SW 1271 (cell line): ENCODE measurements at regions not wholly inside any gene's neighbourhood (a gene's known extent, or its start where the extent isn't known, plus 50 kb on each side); places are given as distances from the start of the nearest gene placed in this dataset.
A peak's percentile ranks its signal among the peaks of the same experiment; 100 is the strongest.

Experiments
- DNase-seq, 2 experiments: peaks; one replicate each; lab custom pipeline; 2025; lab: John Stamatoyannopoulos, UW

GRCh38 chr9:81390792-81391456 is 298.4 kb downstream of the TLE1 start:
- DNase-seq = no peak

GRCh38 chr9:81389569-81389993 is 299.8 kb downstream of the TLE1 start:
- DNase-seq = peak; percentile 47 to 82

GRCh38 chr9:81388831-81389230 is 300.5 kb downstream of the TLE1 start:
- no peak for DNase-seq

DNA sequence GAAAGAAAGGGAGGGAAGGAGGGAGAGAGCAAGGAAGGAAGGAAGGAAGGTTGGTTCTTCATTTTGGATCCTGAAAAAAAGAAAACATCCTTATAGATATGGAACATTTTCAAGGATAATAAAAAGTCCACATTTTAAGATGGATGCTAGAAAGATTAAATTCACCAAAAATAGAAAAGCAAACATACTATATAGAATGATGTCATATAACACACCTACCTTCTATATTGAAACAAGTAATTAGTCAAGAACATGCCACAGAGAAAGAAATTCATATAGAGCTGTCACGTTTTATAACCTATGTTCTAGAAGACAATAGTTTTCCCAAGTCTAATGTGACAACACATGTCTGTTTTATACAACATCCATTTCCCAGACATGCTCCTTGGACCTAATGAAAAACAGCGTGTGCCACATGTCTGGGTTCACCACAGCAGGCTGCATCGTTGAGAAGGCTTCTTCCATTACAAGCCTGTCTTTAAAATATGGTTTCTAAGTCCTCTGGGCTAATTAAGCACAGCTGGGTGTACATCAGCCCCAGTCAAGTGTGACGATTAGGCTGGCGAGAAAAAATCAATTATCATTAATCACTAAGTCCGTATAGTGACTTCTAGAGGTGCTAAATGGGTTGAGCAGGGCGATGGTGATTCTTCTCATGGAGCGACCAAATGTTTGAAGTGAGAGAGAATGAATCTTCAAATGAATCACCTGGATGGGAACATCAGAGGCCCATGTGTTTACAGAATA is 301.8 kb downstream of the TLE1 start:
- no peak for DNase-seq

DNA sequence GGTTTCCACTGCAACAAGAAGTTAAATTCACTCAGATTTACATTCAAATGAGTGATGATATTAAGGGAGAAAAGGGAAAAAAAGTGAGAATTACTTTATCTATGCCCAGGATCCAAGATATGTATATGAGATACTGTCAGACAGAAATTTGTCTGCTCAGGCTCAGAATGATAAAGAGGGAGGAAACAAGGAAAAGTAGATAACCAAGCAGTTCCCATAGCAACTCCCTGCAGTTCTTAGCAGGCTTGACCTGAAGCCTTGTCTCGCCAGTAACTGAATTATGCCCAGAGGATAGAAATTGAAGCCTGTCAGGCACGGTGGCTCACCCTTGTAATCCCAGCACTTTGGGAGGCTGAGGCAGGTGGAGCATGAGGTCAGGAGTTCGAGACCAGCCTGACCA is 304.4 kb downstream of the TLE1 start:
- DNase-seq = no peak

GRCh38 chr9:81382281-81382680 is 307.1 kb downstream of the TLE1 start:
- DNase-seq = no peak

DNA sequence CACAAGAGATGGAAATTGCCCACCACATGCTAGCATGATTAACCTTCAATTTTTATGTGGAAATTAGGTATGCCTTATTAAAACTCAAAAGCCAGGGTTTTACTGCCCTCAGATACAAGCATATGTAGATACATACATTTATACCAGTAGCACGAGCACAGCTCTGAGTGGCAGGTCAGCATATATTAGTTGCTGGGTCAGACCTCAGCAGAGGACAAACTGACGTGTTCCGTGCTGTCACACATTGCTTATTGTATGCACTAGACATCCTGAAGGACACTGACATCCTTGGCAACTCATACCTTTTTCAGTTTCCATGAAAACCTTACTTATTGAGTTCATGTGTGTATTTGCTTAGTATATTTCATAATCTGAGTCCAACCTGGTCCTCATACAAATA is 307.7 kb downstream of the TLE1 start:
- DNase-seq = no peak

- no peak for DNase-seq
These were observed 308.6 kb downstream of the TLE1 start for GRCh38 chr9:81380504-81381359.

DNA sequence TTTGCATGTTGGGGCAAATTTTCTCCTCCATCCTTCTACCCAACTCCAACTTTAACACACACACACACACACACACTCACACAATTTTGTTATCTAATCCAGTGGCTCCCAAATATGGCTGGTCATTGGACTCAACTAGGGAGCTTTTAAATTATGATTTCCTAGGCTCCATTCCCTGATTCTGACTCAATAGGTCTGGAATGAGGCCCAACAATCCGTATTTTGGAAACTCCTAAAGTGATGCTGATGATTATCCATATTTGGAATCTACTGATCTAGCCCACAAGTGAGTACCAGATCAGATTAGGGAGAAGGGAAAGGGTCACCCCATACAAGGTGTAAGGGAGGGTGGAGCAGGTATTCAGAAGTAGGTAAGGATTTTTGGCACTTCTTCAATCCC is 309.7 kb downstream of the TLE1 start:
- DNase-seq = no peak

DNA sequence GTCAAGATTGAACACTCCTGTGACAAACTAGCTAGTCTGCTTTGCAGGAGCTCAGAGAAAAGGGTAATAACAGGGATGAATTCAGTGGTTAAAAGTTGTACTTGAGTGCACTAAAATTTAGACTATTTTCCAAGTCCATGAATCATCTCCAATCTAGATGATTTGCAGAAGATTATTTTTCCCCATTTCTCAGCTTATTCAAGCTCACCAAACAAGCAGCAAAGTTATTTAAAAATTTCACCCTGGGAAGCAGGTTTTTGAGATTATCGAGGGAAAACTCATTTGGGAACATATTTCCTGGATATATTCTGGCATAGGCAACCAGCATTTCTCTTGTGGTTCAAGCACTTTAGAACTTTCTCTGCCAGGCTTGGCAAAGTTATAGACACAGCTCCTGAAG is 311.4 kb downstream of the TLE1 start:
- no peak for DNase-seq

DNA sequence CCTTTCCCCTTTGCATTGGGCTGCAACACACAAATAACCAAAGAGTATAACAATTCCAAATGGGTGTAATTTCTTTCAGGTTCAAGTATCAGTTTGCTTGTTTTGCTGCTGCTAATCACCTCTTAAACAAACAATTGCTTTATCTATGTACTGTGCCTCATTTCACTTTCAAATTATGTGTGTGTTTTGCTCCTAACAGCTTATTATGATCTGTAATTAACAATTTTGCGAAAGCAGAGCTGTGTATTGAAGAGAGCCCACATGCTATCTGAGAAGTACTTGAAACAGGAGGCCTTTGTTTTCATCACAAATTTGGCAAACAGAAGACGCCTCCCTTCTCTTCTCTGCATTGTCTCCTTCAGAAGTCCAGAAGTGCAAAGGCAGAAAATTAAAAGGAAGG is 312.0 kb downstream of the TLE1 start:
- no peak for DNase-seq

DNA sequence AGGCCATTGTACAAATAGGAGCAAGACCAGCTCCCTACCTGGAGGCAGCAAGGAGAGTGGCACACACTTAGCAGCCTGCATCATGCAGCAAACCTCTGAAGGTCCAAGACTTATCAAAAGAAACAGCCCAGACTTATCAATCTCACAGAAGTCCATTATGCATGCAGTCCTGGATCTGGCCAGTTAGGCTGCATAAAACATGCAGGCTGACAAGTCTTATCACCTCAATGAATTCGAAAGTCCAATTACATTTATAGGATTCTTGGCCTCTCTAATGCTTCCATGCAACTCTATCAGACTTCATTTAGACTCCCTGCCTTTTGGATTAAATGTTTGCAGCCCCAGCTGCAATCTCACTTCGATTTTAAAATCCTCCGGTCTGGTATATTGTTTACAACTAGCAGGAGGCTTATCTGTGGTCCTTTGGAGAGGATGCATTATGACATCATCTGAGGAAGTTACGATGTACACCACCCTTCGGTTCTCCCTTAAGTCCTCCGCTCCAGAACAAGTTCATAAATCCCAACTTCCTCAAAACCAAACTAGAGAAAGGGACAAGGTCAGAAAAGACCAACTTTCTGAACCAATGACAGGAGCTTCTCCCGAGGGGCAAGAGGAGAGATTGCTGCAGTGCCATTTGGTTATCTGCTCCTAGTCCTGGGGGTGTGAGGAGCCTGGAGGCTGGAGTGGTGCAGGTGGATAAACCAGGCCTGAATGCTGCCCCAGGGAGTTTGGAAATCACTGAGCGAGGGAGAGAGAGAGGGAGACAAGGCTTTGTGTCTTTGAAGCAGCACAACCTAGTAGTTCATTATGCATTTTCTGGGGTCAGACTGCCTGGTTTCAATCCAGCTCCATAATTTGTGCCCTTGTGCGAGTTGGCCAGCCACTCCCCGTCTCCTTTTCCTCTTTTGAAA is 313.9 kb downstream of the TLE1 start:
- no peak for DNase-seq

DNA sequence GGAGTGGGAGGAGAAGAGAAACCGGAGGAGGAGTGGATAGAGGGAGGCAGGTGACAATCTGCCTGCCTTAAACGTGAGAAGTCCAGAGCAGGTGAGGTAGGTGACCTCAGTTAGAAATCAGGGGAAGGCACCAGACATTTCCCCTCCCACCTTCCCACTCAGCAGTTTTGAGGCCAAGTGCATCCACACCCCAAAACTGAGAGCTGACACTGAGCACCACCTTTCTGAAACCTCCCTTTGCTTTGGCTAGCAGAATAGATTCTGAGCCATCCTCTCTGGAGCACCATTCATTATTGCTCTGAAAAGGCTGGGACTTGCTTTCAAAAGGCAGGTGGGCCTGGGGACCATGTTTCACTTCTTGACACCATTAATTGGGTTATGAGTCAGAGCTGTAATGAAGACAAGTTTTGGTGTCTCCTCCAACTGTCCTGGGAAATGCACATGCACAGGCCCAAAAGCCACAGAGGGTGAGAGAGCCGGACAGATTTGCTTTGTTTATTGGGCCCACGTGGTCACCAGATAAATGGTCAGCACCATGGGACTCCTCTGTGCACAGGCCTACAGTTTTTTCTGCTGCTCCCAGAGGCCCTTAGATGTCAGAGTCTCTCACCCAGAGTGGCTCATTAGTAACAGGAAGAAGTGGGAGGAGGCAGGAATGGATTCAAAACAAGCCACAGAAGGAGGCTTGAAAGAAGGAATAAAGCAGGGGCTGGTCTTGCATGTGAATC is 314.7 kb downstream of the TLE1 start:
- no peak for DNase-seq

DNA sequence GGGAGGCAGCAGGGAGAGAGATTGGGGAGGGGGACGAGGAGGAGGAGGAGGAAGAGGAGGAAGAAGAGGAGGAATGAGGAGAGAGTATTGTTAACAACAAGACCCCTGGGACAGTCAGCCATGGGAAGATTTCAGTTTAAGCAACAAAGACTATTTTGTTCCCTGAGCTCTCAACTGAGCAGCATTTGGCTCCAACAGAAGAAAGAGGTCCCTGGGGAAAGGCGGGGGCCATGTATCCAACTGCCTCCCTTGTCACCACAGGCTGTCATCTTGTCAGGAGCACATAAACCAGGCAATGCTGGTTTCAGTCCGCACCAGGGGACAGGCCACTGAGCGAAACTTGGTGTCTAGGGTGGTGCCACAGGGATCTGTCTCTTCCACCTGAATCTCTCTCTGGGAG is 316.1 kb downstream of the TLE1 start:
- no peak for DNase-seq

DNA sequence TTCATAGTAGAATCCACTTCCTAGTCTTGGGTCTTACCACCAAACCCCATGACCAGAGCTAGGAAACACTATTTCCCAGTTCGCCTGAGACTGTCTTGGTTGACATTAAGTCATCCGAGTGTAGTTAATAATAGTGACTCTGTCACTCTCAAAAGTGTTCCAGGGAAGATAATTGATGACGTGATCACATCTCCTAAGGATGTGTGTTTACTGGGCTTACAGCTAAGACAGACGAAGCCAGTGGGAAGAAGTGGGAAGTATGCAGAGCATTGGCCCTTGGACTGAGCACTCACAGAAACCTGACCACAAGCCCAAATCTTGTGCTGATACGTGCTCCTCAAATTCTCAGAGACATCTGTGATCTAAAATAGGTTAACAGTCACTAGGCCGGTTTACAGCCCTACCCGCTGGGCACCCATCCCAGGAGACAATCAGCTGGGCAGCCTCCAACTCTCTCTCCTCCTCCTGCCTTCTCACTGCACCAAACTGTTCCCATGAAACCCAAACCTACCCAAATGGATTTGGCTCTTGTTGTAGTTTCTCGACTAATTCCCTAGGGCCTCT is 316.6 kb downstream of the TLE1 start:
- no peak for DNase-seq

- DNase-seq = no peak
These were observed 317.5 kb downstream of the TLE1 start for GRCh38 chr9:81371824-81372223.

GRCh38 chr9:81370650-81371049 is 318.7 kb downstream of the TLE1 start:
- no peak for DNase-seq

- DNase-seq = no peak
These were observed 319.3 kb downstream of the TLE1 start for GRCh38 chr9:81370096-81370495.

DNA sequence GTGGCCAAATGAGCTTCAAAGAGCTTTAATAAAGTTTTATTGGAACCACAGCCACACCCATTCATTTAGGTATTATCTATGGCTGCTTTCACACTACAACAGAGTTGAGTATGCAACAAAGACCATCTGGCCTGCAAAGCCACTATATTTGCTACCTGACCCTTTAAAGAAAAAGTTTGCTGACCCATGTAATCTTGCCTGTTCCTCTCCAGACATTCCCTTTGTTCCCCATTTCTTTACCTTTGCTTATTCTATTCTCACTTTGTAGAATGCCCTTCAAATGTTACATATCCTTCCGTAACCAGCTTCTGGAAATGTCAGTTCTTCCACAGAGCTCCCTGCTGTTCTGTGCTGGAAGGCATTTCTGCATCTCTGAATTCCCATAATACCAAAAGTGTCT is 320.2 kb downstream of the TLE1 start:
- no peak for DNase-seq

GRCh38 chr9:81363916-81364480 is 325.3 kb downstream of the TLE1 start:
- no peak for DNase-seq
